ENCODE measurements at regions not wholly inside any gene's neighbourhood (a gene's known extent, or its start where the extent isn't known, plus 50 kb on each side); places are given as distances from the start of the nearest gene placed in this dataset.
A peak's percentile ranks its signal among the peaks of the same experiment; 100 is the strongest.

DNA sequence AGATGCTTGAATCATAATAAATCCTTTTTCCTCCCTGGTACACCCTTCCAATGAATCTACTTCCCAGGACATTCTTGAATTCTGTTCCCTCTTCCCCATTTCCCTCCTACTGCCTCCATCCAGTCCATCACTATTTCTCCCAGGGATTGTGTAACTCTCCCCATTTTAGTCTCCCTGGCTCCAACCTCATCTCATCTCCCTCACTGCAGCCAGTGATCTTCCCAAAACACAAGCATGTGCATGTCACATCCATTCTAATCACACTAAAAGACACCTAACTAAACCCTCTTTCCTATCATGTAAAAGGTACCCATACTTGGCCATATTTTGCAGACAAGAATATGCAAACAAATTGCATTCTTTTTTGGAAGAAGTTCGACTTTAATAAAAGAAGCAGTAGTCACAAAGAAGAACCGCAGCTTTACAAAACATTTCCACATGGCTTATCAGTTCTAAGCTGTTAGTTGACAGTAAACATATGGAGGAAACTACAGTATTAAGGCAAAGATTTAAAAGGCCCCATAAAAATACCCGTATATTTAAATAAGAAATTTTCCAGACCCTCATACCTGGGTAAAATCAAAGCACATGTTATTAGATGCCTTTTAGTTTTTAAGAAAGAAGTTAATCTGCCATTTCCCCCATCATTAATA, 111.0 kb downstream of the KCTD12 start:
- no peaks in the 10 kb centered on the region for H3K36me3 ChIP-seq (ENCODE audit: control insufficient read depth in 2 of 3, insufficient read depth in 3 of 3, low read length in 3 of 3)
- intact Hi-C loops (cut with DNase I) = no loop called here
- FAIRE-seq (no peak), DNase-seq (peak in 1 of 5 donors; percentile 54)
- TF ChIP-seq, protein P1, sequence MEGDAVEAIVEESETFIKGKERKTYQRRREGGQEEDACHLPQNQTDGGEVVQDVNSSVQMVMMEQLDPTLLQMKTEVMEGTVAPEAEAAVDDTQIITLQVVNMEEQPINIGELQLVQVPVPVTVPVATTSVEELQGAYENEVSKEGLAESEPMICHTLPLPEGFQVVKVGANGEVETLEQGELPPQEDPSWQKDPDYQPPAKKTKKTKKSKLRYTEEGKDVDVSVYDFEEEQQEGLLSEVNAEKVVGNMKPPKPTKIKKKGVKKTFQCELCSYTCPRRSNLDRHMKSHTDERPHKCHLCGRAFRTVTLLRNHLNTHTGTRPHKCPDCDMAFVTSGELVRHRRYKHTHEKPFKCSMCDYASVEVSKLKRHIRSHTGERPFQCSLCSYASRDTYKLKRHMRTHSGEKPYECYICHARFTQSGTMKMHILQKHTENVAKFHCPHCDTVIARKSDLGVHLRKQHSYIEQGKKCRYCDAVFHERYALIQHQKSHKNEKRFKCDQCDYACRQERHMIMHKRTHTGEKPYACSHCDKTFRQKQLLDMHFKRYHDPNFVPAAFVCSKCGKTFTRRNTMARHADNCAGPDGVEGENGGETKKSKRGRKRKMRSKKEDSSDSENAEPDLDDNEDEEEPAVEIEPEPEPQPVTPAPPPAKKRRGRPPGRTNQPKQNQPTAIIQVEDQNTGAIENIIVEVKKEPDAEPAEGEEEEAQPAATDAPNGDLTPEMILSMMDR (IDR thresholded peaks at IDR 0.05; ENCODE audit: borderline replicate concordance, extremely low read depth, insufficient read depth) = no peak
- H3K4me1 ChIP-seq (ENCODE audit: control insufficient read depth in 2 of 3, insufficient read depth in 2 of 3, low read depth in 1 of 3, low read length in 3 of 3) = no peaks in the 10 kb centered on the region
- no peaks in the 10 kb centered on the region for H3K9me3 ChIP-seq (ENCODE audit: control insufficient read depth in 2 of 3, insufficient read depth in 1 of 3, low read length in 3 of 3)
- H3K27me3 ChIP-seq (ENCODE audit: control insufficient read depth, insufficient read depth, low read length) = no peaks in the 10 kb centered on the region
- H3K27ac ChIP-seq (ENCODE audit: low read depth in 2 of 2, low read length in 2 of 2) = no peak overlapping the region
- H3K4me3 ChIP-seq (ENCODE audit: low read length in 3 of 3) = no peak overlapping the region
- H3K9ac ChIP-seq (ENCODE audit: low read length in 3 of 3) = no peak overlapping the region

DNA sequence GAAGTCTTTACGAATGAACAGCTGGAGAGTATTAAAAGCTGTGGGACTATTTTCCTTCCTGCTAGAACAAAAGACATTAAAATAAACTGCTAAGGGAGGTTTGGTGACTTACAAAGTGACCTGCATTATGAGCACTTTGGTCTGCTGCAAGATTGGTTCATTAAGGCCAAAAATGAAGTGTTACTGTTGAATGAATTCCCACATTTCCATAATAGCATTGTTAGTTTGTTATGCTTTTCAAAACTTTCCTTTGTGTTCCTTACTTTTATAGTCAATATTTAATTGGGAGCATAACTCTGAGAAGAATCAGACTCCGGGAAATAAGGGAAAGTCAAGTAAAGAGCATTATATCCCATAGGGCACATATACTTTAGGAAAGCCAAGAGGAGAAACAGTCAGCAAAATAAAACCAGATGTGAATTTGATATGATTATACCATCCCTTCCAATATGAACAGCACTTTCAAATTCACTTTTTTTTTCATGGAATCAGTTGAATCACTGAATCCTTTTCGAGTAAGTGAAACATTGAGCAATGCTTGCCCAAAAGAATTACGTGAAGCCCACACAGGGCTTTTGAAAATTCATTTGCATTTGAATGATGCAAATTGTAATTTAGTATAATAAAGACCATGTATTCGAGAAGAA, 112.6 kb downstream of the KCTD12 start:
- Histone ChIP-seq H3K27me3 (ENCODE audit: control insufficient read depth, insufficient read depth, low read length) (no peaks in the 10 kb centered on the region), H3K27ac (ENCODE audit: low read depth in 2 of 2, low read length in 2 of 2) (no peak overlapping the region), H3K9ac (ENCODE audit: low read length in 3 of 3) (no peak overlapping the region), H3K4me1 (ENCODE audit: control insufficient read depth in 2 of 3, insufficient read depth in 2 of 3, low read depth in 1 of 3, low read length in 3 of 3) (no peaks in the 10 kb centered on the region), H3K36me3 (ENCODE audit: control insufficient read depth in 2 of 3, insufficient read depth in 3 of 3, low read length in 3 of 3) (no peaks in the 10 kb centered on the region), H3K9me3 (ENCODE audit: control insufficient read depth in 2 of 3, insufficient read depth in 1 of 3, low read length in 3 of 3) (no peaks in the 10 kb centered on the region), H3K4me3 (ENCODE audit: low read length in 3 of 3) (no peak overlapping the region)
- TF ChIP-seq, protein P1 (IDR thresholded peaks at IDR 0.05; ENCODE audit: borderline replicate concordance, extremely low read depth, insufficient read depth) = no peak
- no peak for FAIRE-seq
- intact Hi-C loops (cut with DNase I) = no loop called here
- DNase-seq = peak in 2 of 5 donors; percentile 50 to 83

DNA sequence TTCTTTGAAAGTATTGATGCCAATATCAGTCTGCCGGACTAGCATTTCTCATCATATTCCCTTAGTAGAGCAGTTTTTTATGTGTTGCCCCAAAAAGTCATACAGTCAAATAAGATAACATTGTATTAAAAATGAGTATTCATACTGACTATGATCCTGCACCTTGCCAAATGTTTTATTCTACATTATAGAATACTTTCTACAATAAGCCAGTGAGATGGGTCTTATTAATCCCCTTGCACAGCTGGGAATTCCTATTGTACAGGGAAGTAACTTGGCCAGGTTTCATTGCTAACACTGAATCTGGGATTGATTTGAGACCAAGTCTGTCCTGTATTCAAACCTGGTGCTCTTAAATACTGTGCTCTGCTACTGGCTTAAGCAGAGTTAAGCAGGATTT, 114.0 kb downstream of the KCTD12 start:
- Histone ChIP-seq H3K9ac (ENCODE audit: low read length in 3 of 3) (no peak overlapping the region), H3K27ac (ENCODE audit: low read depth in 2 of 2, low read length in 2 of 2) (no peak overlapping the region), H3K36me3 (ENCODE audit: control insufficient read depth in 2 of 3, insufficient read depth in 3 of 3, low read length in 3 of 3) (no peaks in the 10 kb centered on the region), H3K27me3 (ENCODE audit: control insufficient read depth, insufficient read depth, low read length) (no peaks in the 10 kb centered on the region), H3K4me3 (ENCODE audit: low read length in 3 of 3) (no peak overlapping the region), H3K4me1 (ENCODE audit: control insufficient read depth in 2 of 3, insufficient read depth in 2 of 3, low read depth in 1 of 3, low read length in 3 of 3) (no peaks in the 10 kb centered on the region), H3K9me3 (ENCODE audit: control insufficient read depth in 2 of 3, insufficient read depth in 1 of 3, low read length in 3 of 3) (no peaks in the 10 kb centered on the region)
- no peak for FAIRE-seq
- TF ChIP-seq, protein P1 (IDR thresholded peaks at IDR 0.05; ENCODE audit: borderline replicate concordance, extremely low read depth, insufficient read depth) = no peak
- intact Hi-C loops (cut with DNase I) = no loop called here
- no peak for DNase-seq

Data from kidney (tissue), 13 donors.